HG02840 (cell line): ENCODE measurements at regions not wholly inside any gene's neighbourhood (a gene's known extent, or its start where the extent isn't known, plus 50 kb on each side); places are given as distances from the start of the nearest gene placed in this dataset.

Experiments used
- ATAC-seq: cut with Tn5 transposase; IDR thresholded peaks from one replicate; pipeline ENCODE4 v1.9.1; 2021; ENCODE audit warnings: mild to moderate bottlenecking, moderate library complexity, moderate number of reproducible peaks; ENCODE audit not compliant: unreplicated experiment, low FRiP score

GRCh38 chr19:28530406-28531035 lies 682.4 kb downstream of the UQCRFS1 start:
- no peak for ATAC-seq

GRCh38 chr19:28526038-28526437 lies 686.9 kb downstream of the UQCRFS1 start:
- ATAC-seq: no peak

GRCh38 chr19:28523619-28524018 lies 689.3 kb downstream of the UQCRFS1 start:
- no peak for ATAC-seq

- no peak for ATAC-seq
These were observed 690.4 kb downstream of the UQCRFS1 start for GRCh38 chr19:28522545-28522922.

- ATAC-seq: no peak
These were observed 691.1 kb downstream of the UQCRFS1 start for GRCh38 chr19:28521614-28522544.

- no peak for ATAC-seq
These were observed 691.9 kb downstream of the UQCRFS1 start for GRCh38 chr19:28520998-28521568.

- no peak for ATAC-seq
These were observed 692.7 kb downstream of the UQCRFS1 start for GRCh38 chr19:28519952-28520861.

- no peak for ATAC-seq
These were observed 693.7 kb downstream of the UQCRFS1 start for GRCh38 chr19:28519218-28519779.

- ATAC-seq: no peak
These were observed 696.5 kb downstream of the UQCRFS1 start for GRCh38 chr19:28516415-28516872.

- no peak for ATAC-seq
These were observed 698.8 kb downstream of the UQCRFS1 start for GRCh38 chr19:28514166-28514565.

- no peak for ATAC-seq
These were observed 701.3 kb downstream of the UQCRFS1 start for GRCh38 chr19:28511655-28512054.

GRCh38 chr19:28509079-28509895 lies 703.7 kb downstream of the UQCRFS1 start:
- ATAC-seq: no peak

GRCh38 chr19:28508666-28509065 lies 704.3 kb downstream of the UQCRFS1 start:
- no peak for ATAC-seq

- ATAC-seq: no peak
These were observed 707.0 kb downstream of the UQCRFS1 start for GRCh38 chr19:28505933-28506332.

GRCh38 chr19:28505134-28505533 lies 707.8 kb downstream of the UQCRFS1 start:
- ATAC-seq: no peak

- ATAC-seq: no peak
These were observed 708.2 kb downstream of the UQCRFS1 start for GRCh38 chr19:28504727-28505126.

- no peak for ATAC-seq
These were observed 708.8 kb downstream of the UQCRFS1 start for GRCh38 chr19:28504139-28504538.

GRCh38 chr19:28502879-28503734 lies 709.8 kb downstream of the UQCRFS1 start:
- ATAC-seq: no peak
